K562 (cell line): ENCODE measurements at regions not wholly inside any gene's neighbourhood (a gene's known extent, or its start where the extent isn't known, plus 50 kb on each side); places are given as distances from the start of the nearest gene placed in this dataset.

Experiments
- ZBTB33 ChIP-seq: sonication (generic); formaldehyde crosslinking; IDR thresholded peaks from 2 replicates; pipeline ENCODE4 v1.8.1; 2023; ENCODE audit warnings: mild to moderate bottlenecking, missing genetic modification reagents
- ZNF253 ChIP-seq: fragments of 250-450 bp; sonication (Bioruptor Pico); conservative IDR thresholded peaks from 2 replicates; pipeline ENCODE4 v1.6.1; 2021; ENCODE audit warnings: mild to moderate bottlenecking
- TF ChIP-seq, protein P1 (sequence below), 2 experiments: fragments of 450-650 bp in 1 of 2; sonication (generic) in 1 of 2; formaldehyde crosslinking in 1 of 2; IDR thresholded peaks; 2 replicates each; pipeline versions ENCODE4 v1.7.1 to v1.9.0; 2016 to 2022; ENCODE audit warnings: inconsistent platforms in 1 of 2, mild to moderate bottlenecking in 1 of 2, missing genetic modification reagents in 1 of 2

DNA sequence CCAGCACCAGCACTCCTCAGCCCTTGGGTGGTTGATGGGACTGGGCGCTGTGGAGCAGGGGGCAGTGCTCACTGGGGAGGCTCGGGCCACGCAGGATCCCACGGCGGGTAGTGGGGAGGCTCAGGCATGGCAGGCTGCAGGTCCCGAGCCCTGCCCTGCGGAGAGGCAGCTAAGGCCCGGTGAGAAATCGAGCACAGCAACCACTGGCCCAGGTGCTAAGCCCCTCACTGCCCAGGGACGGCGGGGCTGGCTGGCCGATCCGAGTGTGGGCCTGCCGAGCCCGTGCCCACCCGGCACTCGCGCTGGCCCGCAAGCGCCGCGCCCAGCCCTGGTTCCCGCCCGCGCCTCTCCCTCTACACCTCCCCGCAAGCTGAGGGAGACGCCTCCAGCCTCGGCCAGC is 56.0 kb upstream of the ZNF195 start (continued):
- TF ChIP-seq ZBTB33 (CRISPR knock-in tag) (no peak), ZNF253 (CRISPR knock-in tag) (no peak)
- TF ChIP-seq, protein P1, sequence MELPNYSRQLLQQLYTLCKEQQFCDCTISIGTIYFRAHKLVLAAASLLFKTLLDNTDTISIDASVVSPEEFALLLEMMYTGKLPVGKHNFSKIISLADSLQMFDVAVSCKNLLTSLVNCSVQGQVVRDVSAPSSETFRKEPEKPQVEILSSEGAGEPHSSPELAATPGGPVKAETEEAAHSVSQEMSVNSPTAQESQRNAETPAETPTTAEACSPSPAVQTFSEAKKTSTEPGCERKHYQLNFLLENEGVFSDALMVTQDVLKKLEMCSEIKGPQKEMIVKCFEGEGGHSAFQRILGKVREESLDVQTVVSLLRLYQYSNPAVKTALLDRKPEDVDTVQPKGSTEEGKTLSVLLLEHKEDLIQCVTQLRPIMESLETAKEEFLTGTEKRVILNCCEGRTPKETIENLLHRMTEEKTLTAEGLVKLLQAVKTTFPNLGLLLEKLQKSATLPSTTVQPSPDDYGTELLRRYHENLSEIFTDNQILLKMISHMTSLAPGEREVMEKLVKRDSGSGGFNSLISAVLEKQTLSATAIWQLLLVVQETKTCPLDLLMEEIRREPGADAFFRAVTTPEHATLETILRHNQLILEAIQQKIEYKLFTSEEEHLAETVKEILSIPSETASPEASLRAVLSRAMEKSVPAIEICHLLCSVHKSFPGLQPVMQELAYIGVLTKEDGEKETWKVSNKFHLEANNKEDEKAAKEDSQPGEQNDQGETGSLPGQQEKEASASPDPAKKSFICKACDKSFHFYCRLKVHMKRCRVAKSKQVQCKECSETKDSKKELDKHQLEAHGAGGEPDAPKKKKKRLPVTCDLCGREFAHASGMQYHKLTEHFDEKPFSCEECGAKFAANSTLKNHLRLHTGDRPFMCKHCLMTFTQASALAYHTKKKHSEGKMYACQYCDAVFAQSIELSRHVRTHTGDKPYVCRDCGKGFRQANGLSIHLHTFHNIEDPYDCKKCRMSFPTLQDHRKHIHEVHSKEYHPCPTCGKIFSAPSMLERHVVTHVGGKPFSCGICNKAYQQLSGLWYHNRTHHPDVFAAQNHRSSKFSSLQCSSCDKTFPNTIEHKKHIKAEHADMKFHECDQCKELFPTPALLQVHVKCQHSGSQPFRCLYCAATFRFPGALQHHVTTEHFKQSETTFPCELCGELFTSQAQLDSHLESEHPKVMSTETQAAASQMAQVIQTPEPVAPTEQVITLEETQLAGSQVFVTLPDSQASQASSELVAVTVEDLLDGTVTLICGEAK (IDR thresholded peaks at IDR 0.05): no peak
- TF ChIP-seq, protein P1 (CRISPR knock-in tag; IDR thresholded peaks at IDR 0.05): no peak
